Endothelial cell (in vitro differentiated cells): ENCODE measurements at regions not wholly inside any gene's neighbourhood (a gene's known extent, or its start where the extent isn't known, plus 50 kb on each side); places are given as distances from the start of the nearest gene placed in this dataset.
A peak's percentile ranks its signal among the peaks of the same experiment; 100 is the strongest.

Experiments used
- DNase-seq: peaks from one replicate; pipeline ENCODE4 v3.0.0; 2021; ENCODE audit warnings: low spot score
- H3K27ac Mint-ChIP-seq: one replicate; pipeline ENCODE4 v1.8.0; 2021; ENCODE audit warnings: mixed read lengths, inconsistent platforms; ENCODE audit not compliant: unreplicated experiment
- H3K27me3 Mint-ChIP-seq: one replicate; pipeline ENCODE4 v1.8.0; 2021; ENCODE audit warnings: mild to moderate bottlenecking, moderate library complexity, mixed read lengths, inconsistent platforms; ENCODE audit not compliant: unreplicated experiment
- H3K36me3 Mint-ChIP-seq: one replicate; pipeline ENCODE4 v1.8.0; 2021; ENCODE audit warnings: mild to moderate bottlenecking, low read depth, mixed read lengths, inconsistent platforms; ENCODE audit not compliant: unreplicated experiment
- H3K4me1 Mint-ChIP-seq: one replicate; pipeline ENCODE4 v1.8.0; 2021; ENCODE audit warnings: mild to moderate bottlenecking, mixed read lengths, inconsistent platforms; ENCODE audit not compliant: unreplicated experiment
- H3K4me3 Mint-ChIP-seq: one replicate; pipeline ENCODE4 v1.8.0; 2021; ENCODE audit warnings: mild to moderate bottlenecking, mixed read lengths, inconsistent platforms; ENCODE audit not compliant: unreplicated experiment
- H3K9me3 Mint-ChIP-seq: one replicate; pipeline ENCODE4 v1.8.0; 2021; ENCODE audit warnings: mixed read lengths, inconsistent platforms; ENCODE audit not compliant: unreplicated experiment
- TF ChIP-seq, protein P1 (sequence below): fragments of 200-600 bp; sonication (generic); IDR thresholded peaks from one replicate; pipeline ENCODE4 v1.5.0; 2021; ENCODE audit warnings: antibody characterized with exemption; ENCODE audit not compliant: unreplicated experiment

DNA sequence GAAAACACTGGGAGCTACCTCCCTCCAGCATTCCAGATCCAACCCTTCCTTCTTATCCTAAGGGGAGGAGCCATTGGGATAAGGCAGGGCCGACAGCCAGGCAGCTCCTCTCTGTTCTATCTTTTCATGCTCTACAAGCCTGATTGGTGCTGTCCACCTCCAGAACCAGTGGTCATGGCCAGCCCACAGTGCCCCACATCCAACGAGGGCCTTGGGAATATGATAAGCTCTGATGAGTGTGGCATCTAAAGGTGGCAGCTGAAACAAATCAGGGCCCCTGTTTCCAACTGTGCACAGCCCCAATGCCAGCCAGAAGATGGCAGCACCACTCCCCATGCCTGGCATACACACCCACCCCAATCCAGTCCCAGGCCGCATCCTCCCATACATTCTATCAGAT lies 329.3 kb downstream of the C1D start:
- DNase-seq, result peak; percentile 56
- TF ChIP-seq, protein P1, sequence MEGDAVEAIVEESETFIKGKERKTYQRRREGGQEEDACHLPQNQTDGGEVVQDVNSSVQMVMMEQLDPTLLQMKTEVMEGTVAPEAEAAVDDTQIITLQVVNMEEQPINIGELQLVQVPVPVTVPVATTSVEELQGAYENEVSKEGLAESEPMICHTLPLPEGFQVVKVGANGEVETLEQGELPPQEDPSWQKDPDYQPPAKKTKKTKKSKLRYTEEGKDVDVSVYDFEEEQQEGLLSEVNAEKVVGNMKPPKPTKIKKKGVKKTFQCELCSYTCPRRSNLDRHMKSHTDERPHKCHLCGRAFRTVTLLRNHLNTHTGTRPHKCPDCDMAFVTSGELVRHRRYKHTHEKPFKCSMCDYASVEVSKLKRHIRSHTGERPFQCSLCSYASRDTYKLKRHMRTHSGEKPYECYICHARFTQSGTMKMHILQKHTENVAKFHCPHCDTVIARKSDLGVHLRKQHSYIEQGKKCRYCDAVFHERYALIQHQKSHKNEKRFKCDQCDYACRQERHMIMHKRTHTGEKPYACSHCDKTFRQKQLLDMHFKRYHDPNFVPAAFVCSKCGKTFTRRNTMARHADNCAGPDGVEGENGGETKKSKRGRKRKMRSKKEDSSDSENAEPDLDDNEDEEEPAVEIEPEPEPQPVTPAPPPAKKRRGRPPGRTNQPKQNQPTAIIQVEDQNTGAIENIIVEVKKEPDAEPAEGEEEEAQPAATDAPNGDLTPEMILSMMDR, result peak; percentile 53
- Mint-ChIP-seq H3K9me3 (no peaks in the 10 kb centered on the region), H3K4me3 (no peak overlapping the region), H3K4me1 (peaks cover 3% of the 10 kb centered on the region), H3K27me3 (peaks cover 1% of the 10 kb centered on the region), H3K27ac (no peak overlapping the region), H3K36me3 (no peaks in the 10 kb centered on the region)

DNA sequence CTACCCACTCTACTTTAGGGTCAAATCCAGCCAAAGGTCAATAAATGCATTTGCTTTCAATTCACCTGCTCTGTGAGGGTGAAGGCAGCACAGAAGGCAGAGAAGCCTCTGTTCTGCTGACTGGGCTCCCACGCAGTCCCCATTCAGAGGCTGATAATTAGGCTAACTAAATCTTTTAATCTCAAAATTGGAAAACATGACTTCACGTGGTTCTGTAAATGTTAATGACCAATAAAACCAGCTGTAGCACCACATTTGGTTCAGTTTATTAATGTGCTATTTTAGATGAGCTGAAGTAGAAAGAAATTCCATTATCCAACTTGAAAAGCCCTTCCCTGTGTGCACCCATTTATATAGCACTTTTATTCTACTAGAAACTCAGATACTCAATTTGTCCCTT lies 310.6 kb downstream of the C1D start:
- Mint-ChIP-seq H3K4me3 (no peak overlapping the region), H3K36me3 (peaks cover 2% of the 10 kb centered on the region), H3K27ac (no peak overlapping the region), H3K27me3 (peaks cover 4% of the 10 kb centered on the region), H3K9me3 (no peaks in the 10 kb centered on the region), H3K4me1 (no peaks in the 10 kb centered on the region)
- DNase-seq, result no peak
- TF ChIP-seq, protein P1, result no peak

- TF ChIP-seq, protein P1, result no peak
- Mint-ChIP-seq H3K27ac (no peak overlapping the region), H3K4me3 (no peak overlapping the region), H3K27me3 (peaks cover 4% of the 10 kb centered on the region), H3K4me1 (no peaks in the 10 kb centered on the region), H3K36me3 (peaks cover 2% of the 10 kb centered on the region), H3K9me3 (no peaks in the 10 kb centered on the region)
- DNase-seq, result no peak
Measured at GRCh38 chr2:67752969-67753368, 309.8 kb downstream of the C1D start.

DNA sequence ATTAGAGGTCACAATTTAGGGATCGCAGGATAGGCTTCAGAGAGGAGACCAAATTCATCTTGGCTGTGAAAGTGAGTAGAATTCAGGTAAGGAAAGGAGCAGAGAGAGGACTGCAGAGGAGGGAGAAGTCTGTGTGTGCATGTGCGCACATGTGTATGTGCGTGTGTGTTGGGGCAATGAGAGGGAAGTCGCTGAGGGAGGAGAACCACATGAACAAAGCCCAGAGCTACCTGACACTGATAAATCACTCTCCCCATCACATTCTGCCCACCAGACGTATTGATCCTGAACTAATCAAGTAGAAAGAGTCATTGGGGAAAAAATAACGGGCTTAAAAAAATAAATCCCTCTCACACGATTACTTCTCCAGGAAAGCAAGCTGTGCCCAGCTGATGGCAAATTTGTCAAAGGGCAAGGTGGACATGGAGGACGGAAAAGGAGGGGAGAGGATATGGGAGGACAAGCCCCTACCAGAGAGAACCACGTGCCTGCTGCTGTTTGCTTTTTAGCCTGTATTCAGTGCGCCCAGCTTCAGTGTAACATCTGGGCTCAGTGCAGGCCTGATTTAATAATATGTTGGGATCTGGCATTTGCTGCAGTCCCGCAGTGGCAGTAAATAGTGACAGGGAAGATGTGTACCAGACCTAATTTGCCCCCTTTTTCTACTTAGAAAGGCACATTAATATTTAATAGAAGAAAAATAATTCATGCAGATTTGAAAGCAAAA lies 307.5 kb downstream of the C1D start:
- Mint-ChIP-seq H3K27ac (no peak overlapping the region), H3K4me3 (no peak overlapping the region), H3K9me3 (no peaks in the 10 kb centered on the region), H3K27me3 (peaks cover 4% of the 10 kb centered on the region), H3K4me1 (peaks cover 8% of the 10 kb centered on the region), H3K36me3 (peaks cover 5% of the 10 kb centered on the region)
- TF ChIP-seq, protein P1, result no peak
- DNase-seq, result no peak

DNA sequence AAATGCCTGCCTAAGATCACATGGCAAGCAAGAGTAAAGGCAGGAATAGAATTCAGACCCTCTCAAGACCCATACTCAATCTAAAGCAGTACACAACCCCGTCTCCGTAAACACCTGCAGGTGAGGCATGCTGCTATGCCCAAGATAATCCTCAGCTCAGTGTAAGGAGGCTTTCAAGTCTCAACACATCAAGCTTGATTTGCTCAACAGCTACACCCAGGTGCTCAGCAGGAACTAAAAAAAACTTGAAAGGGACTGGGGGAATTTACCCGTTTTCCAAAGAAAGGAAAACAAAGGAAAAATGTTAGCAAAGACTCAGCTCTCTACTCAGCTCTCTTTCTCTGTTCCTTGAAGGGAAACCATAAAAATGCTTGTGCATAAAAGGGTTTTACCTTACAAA lies 301.8 kb downstream of the C1D start:
- Mint-ChIP-seq H3K27ac (no peak overlapping the region), H3K4me3 (no peak overlapping the region), H3K4me1 (peaks cover 10% of the 10 kb centered on the region), H3K36me3 (peaks cover 21% of the 10 kb centered on the region), H3K9me3 (no peaks in the 10 kb centered on the region), H3K27me3 (no peaks in the 10 kb centered on the region)
- no peak for DNase-seq
- TF ChIP-seq, protein P1, result no peak
